Stimulated activated CD4-positive, alpha-beta T cell treated with anti-CD3 and anti-CD28 coated beads, Interleukin-1b, Interleukin-23, amount 100 ng/mL, for 24 hours (primary cell): ENCODE measurements at regions not wholly inside any gene's neighbourhood (a gene's known extent, or its start where the extent isn't known, plus 50 kb on each side); places are given as distances from the start of the nearest gene placed in this dataset.
"Not testable (repeated sequence)": the region's sequence is repeated elsewhere in the genome, so short reads cannot be mapped to it uniquely, and the experiment has no call there.

Experiments used
- DNase-seq, 4 experiments: peaks; one replicate each; pipeline ENCODE4 v3.0.0-alpha.2; 2020; ENCODE audit warnings: low read depth in 4 of 4, low spot score in 1 of 4

DNA sequence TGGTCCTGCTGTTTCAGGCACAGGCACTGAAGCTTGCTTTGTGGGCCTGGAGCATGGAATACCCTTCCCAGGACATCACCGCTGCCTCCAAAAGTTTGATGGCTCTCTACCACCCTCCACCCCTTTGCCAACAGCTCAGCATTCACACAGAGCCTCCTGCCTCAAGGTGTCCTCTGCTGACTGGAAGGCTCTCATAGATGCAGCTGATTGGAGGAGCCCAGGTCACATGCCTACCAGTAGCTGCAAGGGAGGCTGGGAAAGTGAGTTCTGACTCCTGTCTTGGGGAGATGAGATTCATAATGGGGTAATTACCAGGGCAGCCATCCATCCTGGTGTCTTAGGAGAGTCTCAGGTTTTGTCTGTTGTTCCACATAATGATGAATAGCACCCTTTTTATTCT, 124.8 kb upstream of the GRIK3 start:
- DNase-seq: no peak

- no peak for DNase-seq
Measured at GRCh38 chr1:37161171-37161570, 126.9 kb upstream of the GRIK3 start.

- no peak for DNase-seq
Measured at GRCh38 chr1:37162059-37162458, 127.7 kb upstream of the GRIK3 start.

DNA sequence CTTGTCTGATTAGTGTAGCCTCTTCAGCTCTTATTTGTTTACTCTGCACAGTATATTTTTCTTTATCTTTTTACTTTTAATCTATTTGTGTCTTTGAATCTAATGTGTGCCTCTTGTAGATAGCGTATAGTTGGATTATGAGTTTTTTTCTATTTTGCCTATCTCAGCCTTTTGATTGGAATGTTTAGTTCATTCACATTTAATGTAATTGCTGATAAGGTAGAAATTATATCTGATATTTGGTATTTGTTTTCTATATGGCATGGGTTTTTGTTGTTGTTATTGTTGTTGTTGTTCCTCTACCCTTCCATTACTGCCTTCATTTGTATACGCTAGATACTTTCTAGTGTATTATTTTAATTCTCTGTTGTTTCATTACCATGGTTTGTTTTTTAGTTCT, 131.7 kb upstream of the GRIK3 start:
- no peak for DNase-seq

- DNase-seq: no peak
Measured at GRCh38 chr1:37167479-37167878, 133.2 kb upstream of the GRIK3 start.

DNA sequence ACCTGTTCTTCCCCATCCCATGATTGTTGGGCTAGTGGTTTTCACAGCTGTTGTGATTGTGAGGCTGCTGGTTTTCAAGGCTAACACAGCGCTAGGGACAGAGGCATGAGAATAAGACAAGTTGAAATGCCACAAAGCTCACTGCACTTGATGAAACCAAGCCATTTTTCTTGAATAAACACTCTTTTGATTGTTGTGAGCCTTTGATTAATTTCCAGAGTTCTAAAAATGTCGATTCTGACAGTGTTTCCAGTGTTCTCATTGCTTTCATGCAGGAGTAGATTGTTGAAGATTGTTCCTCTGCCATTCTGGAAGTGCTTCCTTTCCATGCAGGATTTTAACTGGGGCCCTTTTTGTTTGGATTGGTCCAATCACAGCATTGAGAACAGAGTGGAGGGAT, 134.9 kb upstream of the GRIK3 start:
- no peak for DNase-seq

DNA sequence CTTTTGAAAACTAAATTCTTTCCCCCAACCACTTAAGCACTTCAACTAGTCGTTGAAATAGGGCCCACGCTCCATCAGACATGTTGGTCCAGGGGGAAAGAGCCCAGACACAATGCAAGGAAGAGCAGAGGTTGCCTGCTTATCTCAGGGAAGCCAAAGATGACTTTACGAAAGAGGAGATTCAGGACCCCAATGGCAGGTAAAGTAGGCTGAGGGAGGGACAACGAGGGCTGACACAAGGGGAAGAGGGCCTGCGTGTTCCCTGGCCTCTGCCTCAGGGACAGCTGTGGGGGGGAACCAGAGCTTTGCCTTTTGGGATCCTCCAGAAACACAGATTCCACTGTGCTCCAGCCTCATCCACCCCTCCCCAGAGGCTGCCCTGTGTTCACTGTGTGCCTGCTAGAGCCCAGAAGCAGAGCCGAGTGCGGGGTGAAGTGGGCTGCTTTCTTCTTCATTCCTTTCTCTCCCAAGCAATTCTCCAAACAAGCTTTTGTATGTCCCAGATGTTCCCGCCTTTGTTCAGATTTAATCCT, 135.5 kb upstream of the GRIK3 start:
- DNase-seq: no peak

DNA sequence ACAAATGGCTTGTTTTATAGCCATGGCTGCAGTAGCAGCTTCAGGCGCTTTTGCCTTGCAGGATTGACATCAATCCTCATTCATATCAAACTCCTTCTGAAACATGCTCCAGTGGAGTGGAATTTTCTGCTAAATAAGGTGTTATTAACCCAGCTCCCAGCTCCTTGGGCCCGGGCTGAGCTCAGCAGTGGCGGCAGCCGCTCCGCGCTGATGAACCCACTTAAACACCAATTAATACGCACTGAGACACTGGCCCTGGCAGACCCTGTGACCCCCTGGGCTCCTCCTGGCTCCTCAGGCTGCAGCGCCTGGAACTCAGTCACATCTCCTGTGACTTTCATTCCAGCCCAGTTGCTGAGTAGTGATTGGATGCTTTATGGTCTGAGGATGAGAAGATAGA, 137.4 kb upstream of the GRIK3 start:
- no peak for DNase-seq

- no peak for DNase-seq
Measured at GRCh38 chr1:37174341-37174740, 140.0 kb upstream of the GRIK3 start.

GRCh38 chr1:37174876-37175275, 140.6 kb upstream of the GRIK3 start:
- DNase-seq: no peak

GRCh38 chr1:37175666-37176215, 141.4 kb upstream of the GRIK3 start:
- DNase-seq: no peak

DNA sequence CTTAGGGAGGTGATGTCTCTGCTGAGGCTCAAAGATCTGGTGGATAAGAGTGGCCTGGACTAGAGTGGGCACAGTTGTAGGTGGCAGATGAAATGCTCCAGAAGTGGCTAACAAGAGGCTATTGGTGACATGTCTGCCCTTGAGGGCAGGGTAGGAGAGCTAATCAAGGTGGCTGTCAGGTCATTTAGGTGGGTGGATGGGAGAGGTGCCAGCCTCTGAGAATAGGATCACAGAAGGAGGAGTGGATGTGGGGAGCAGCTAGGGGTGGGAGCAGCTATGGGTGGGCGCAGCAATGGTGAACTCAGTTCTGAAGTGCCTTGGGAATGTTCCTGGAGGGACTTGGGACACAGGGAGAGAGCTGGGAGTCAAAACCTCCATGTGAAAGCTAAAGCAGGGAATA, 142.0 kb upstream of the GRIK3 start:
- DNase-seq: no peak

- DNase-seq: peak in 1 of 4 experiments; percentile 4
Measured at GRCh38 chr1:37177230-37177864, 143.0 kb upstream of the GRIK3 start.

DNA sequence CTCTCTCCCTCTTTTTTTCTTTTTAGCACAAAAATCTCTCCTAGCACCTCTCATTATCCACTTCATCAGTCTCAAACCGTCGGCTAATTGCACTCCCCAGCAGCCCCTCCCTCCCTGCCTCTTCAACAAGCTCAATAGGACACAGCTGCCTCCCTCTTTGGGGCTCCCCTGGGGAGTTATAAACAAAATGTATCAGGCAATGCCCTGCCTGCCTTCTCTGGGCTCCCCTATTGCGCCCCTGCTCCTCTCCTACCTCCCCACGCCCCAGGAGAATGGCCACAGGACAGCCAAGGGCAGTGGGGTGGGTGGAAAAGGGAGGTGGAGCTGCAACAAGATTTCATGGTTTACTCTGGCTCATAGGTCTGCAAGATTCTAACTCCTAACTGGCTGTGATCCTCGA, 147.1 kb upstream of the GRIK3 start:
- no peak for DNase-seq

DNA sequence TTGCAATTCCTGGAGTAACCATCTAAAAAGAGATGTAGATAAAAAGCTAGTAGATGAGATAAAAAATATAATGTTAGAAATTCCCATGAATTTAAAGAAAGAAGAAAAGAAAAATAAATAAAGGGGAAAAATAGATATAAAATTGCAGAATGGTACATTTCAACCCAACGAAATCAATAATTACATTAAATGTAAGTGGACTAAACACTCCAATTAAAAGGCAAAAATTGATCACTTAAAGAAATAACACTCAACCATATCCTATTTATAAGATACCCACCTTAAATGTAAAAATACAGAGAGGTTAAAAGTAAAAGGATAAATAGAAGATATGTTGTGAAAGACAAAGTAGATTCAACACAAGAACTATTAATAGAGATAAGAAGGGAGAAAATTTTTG, 150.5 kb upstream of the GRIK3 start:
- DNase-seq: no peak

DNA sequence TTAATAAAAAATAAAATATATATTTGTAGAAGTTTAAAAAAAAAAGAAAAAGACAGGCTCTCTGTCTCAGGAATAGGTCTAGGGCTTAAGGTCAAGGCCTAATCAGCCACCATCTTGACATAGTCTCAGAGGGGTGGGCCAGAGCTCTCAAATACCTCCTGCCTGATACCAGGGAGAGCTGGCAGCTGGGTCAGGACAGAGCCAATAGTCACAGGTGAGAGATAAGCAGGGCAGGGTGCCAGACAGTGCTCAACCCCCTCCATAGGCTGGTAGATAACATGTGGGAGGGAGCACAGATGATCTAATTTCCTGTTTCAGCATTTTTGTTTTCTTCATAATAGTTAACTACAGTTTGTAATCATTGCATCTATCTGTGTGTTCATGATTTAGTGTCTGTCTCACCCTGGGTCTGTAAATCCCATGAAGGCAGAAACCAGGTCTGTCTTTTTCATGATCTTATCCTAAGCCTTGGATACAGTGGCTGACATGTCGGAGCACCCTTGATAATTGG, 152.0 kb upstream of the GRIK3 start:
- DNase-seq: no peak

- no peak for DNase-seq
Measured at GRCh38 chr1:37189111-37189510, 154.8 kb upstream of the GRIK3 start.

GRCh38 chr1:37197411-37197810, 163.1 kb upstream of the GRIK3 start:
- DNase-seq: no peak

- DNase-seq: not testable (repeated sequence)
Measured at GRCh38 chr1:37214305-37214704, 180.0 kb upstream of the GRIK3 start.

DNA sequence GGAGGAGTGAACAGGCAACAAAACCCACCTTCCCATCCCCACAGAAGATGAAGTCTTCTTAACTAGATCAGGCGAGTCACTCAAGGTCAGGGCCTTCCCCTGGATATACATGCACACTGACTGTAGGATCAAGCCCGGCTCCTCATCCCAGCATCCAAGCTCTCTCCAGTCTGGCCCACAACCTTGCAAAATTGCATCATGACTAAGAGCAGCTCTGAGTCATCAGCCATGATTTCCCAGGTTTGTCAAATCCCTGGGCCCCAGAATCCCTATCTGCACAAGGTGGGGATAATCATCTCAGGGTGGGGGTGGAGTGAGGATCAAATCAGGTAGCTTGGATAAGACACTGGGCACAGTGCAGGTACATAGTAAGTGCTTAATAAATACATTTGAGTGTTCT, 199.3 kb upstream of the GRIK3 start:
- DNase-seq: no peak

- DNase-seq: no peak
Measured at GRCh38 chr1:37234941-37235418, 200.7 kb upstream of the GRIK3 start.

DNA sequence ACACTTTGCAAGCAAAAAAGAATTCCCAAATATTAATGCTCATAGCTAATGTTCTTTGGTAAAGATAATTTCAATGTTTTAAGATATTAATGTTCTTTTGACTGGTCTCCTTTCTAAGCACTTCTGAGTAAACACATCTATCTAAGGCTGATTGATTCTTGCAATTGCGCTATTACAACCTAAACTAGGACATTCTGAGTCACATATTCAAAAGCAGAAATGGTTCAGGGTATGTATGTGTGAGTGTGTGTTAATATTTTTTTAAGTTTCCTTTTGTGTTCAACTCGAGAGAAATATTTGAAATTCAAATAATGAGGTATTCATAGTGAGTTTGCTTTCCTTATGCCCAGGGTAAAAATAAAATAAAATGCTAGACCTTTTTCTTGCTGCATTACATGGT, 203.6 kb upstream of the GRIK3 start:
- DNase-seq: no peak
